SKM-1 treated with dmso at 0.1 percent for 144 hours (cell line): ENCODE measurements at regions not wholly inside any gene's neighbourhood (a gene's known extent, or its start where the extent isn't known, plus 50 kb on each side); places are given as distances from the start of the nearest gene placed in this dataset.

Source experiments
- DNase-seq: peaks from one replicate; lab custom pipeline; 2025; ENCODE audit not compliant: unreplicated experiment; lab: John Stamatoyannopoulos, UW

DNA sequence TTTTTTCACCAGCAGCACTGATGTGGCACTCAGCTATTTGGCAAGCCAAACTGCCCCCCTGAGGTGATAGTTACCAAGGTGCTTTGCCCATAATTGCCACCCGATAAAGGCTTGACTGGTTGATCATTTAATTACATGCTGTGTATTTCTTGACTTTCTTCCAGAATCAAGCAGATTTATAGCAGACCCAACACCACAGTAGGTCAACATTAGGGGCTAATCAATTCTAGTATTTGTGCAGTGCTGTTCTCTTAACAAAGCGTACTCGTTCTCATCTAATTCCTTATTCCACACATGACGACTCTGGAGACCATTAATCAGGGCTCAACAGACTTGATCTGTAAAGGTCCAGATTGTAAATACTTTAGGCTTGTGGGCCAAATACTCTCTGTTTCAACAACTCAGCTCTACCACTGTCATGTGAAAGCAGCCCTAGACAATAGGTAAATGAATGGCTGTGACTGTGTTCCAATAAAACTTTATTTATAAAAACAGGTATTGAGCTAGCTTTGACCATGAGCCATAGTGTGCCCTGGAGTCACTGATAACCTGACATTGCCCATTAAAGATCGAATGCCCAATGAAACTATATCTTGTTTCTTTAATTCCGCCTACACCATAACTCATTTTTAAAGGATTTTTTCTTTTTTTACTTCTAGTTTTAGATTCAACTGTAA, 119.1 kb upstream of the TMC3 start:
- no peak for DNase-seq

DNA sequence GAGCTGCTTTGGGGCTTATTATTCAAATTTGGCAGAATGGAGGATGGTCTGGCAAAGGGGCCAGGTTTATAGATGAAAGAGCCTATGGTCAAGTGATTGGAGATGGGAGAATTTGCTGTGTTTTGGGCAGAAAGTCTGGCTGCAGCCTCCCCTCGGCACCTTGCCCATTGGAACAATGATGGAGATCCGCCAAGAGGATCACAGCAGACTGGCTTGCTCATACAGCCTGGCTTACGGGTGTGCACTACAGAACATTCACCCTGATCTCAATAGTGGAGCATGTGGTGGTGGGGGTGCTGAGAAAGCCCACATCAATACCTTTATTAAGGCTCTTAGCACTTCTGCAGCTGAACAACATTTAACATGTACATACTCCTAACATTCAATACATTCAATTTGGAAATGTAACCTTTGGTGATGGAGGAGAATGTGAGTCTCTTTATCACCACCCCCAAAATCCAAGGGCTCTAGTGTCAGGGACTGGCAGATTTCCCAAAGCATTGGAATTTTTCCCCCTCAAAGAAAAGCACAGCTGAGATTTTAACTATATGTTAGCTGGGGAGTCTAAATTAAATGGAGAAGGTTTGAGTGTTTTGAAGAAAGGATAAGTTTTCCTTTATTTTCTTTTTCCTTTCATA, 118.4 kb upstream of the TMC3 start:
- no peak for DNase-seq

DNA sequence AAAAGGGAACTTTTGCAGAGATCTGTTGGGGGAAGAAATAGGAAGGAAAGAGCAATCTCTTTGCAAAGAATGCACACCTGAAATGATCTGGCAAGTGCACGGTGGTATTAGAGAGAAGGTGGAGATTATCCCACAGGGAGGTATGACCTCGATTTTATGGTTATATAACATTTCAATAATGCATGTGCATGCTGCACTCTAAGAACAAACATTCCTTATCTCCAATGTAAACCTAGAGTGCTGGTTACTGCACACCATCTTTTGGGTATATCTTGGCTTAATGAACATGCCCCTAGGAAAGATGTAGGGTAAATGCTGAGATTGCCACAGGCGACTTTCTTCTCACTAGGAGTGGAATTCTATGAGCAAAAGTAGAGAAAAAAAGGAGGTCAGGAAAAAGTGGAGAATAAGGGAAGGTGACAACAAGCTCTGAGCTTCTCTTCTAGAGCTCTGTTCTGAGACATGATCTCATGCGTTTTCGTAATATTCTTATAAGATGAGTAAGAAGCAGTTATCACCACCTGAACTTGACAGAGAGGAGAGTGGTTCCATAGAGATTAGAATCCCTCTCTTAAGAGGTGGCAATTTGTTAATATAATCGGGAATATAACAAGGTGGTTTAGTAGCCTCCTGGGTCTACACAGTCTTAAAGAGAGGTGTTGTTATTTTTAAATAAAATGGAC, 117.5 kb upstream of the TMC3 start:
- DNase-seq: no peak

DNA sequence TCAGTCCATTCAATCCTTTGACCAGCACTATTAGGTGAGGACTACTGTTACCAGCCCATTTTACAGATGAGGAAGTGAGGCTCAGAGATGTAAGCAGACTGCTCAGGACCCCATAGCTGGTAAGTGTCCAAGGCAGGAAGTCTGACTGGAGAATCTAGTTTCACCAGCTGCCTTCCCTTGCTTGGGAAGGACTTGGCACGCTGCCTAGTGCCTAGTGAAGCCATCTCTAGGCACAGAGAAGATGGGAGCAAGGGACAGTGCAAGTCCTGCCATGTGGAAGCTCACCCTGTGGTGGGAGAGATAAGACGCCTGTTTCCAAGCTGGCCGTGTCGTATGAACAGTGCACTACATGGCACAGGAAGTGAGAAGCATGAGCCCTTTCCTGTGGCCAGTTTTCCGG, 111.8 kb upstream of the TMC3 start:
- DNase-seq: no peak

DNA sequence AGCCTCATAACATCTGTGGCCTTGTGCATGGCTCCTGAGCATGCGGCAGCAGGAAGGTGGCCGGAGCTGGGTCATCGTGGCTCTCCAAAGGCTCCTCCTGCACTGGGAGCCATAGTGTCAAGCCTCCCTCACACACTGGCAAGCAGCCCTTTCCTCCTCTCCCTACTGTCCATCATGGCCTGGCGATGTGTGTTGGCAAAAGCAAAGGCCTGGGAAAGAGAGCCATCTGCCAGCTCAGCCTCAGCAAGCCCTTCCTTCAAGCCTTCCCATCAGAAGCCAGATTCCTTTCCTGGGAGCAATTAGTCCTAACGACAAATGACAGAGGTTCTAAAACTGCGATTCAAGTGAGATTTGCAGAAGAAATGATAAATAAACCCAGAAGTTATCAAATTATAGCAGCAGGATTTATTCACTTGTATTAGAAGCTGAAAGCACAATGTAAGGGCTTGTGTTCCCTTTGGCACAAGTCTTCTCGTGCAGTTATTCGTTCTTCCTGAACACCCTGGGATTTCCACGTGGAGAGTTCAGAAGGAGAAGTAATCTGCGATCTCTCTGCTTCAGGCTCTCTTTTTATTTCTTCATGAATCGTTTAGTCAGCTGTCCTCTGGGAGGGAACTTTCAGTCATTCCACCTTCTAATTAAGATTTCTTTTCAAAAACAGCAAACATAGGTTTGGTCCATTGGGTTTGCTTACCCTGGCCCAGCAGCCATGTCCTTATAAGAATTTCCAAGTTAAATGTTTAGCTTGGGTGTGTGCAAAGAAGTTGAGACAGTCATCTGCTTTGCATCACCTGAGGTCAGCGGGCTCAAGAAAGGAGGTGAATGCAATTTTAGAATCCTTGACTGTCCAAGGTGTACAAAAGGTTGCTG, 110.3 kb upstream of the TMC3 start:
- DNase-seq: no peak

DNA sequence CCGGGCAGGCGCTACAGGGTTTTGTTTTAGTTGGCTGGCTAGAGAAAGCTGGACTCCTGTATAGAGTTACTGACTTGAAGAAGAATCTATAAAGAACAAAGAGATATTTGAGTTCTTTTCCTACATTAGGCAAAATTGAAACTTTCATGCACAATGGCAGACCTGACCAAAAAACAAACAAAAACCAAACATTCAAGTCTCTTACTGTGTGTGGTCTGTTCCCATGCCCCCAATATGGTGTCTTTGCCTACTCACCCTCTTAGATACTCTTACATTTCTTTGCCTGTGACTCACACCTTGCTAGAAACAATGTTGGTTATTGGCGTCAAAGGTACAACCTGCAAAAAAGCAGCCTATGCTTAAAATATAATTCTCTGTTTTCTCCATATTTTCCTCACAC, 109.5 kb upstream of the TMC3 start:
- no peak for DNase-seq

DNA sequence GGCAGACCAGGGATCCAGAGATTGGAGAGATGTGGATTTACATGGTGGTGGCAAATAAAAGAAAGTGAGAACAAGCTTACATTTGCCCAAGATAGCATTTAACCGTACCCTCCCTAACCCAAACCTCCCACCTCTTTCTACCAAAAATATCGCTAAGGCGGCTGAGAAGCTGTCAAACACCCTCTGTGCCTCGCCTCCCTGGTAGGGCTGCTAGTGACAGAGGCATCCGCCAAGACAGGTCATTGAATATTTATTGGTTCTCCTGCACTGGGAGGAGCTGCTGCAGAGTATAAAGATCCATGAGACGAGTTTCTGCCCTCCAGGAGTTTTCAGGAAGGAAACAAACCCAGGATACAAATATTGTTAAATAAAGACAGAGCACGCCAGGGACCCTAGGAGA, 107.3 kb upstream of the TMC3 start:
- DNase-seq: no peak

DNA sequence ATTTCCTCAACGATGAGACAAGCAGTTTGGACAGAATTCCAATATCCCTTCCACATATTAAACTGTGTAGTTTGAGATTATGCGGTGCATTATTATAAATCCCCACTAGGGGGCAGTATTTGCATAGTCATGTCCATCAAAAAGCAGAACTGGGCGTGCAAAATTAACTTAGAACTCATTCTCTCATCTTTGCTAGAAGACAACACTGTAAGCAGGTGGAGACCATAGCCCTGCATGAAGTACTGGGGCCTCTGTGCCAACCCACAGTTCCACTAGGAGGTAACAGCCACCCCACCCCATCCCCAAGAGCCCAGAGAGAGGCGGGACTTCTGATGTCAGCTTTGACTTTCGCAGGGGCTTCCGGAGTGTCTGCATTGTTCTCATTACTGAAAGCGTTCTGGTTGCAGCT, 106.6 kb upstream of the TMC3 start:
- peak; percentile 49 for DNase-seq

DNA sequence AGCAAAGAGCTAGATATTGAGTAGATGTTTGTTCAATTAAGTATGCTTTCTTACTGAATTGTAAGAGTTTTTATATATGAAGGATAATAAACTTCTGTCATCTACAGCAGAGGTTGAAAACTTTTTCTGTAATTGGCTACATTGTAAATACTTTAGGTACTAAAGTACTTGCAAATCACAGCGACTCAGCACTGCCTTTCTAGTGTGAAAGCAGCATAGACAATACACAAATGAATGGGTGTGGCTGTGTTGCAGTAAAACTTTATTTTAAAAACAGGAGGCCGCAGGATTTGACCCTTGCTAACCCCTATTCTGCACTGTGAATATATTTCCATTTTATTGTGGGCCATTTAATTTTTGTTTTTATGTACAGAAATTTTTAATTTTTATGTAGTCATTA, 104.3 kb upstream of the TMC3 start:
- no peak for DNase-seq

DNA sequence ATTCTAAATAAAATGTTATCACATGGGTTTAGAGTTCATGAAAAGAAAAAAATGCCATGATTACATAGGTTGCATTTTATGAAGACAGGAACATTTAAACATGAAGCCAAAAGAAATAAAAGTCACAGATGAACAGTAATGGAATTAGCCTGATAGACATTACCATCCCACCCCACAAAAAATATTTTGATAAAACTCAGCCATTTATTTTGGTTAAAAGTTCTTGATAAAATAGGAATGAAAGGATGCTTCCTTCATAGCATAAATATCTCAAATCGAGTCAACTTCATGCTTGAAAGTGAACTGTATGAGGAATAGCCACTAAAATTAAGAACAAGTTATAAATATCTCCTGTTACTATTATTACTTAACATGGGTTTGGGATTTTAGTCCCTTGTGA, 101.9 kb upstream of the TMC3 start:
- no peak for DNase-seq

DNA sequence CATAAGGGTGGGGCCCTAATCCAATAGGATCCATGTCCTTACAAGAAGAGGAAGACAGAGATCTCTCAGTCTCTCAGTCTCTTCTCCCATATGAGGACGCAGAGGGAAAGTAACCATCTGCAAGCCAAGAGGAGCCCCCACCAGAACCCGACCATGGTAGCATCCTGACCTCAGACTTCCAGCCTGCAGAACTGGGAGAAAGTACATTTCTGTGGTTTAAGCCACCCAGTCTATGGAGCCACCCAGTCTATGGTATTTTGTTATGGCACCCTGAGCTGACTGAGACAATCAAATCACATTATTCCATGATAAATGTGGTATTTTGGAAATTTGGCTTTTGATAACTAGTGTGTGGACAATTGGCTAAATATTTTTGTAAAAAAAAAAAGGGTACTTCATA, 101.5 kb upstream of the TMC3 start:
- no peak for DNase-seq

DNA sequence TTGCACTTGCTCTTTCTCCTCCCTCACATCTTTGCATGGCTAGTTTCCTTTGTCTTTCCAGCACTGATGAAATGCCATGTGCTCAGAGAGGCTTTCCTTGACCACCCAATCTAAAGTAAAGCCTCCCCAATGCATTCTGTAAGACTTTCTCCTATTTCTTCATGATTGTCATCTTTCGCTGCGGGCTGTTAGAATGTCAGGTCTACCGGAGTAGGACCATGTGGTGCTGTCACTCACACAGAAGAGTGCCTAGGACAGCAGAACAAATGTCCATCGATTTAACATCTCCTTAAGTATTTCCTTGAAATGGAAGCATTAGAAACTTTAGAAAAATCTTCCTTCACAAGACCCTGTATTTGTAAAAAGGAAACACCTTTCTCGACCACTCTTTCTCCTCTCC, 99.9 kb upstream of the TMC3 start:
- DNase-seq: no peak

DNA sequence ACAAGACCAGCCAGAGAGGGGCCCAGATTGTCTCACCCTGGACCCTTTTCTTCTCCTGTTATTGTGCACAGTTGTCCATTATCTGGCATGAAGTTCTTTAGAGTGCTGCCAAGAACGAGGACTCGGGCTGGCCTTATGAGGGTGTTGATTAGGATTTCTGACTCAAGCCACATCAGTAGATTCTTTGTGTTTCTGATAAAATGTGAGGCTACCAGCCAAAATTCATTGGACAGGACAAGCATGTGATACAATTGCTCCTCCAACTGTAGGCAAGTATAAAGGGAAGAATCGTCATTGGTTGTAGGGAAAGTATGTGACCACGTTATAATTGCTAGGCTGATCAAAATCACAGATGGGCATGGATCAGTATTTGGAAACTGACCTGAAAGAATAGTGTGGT, 99.2 kb upstream of the TMC3 start:
- no peak for DNase-seq

DNA sequence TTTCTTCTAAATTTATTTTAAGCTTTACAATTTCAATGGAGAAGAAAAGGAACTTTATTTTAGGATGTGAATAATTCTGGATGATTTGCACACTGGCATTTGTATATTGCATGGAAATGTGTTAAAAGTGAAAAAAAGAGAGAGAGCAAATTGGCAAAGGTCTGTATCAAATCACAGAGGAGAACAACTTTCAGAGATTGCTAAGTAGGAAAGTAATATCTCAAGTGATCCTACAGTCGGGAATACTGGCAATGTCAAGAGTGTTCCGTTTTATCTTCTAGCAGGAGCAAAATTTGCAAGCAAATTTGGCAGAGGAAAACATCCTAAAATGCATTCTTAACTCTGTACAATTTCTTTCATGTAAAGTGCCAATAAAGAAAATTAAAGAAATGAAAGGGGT, 97.1 kb upstream of the TMC3 start:
- no peak for DNase-seq

DNA sequence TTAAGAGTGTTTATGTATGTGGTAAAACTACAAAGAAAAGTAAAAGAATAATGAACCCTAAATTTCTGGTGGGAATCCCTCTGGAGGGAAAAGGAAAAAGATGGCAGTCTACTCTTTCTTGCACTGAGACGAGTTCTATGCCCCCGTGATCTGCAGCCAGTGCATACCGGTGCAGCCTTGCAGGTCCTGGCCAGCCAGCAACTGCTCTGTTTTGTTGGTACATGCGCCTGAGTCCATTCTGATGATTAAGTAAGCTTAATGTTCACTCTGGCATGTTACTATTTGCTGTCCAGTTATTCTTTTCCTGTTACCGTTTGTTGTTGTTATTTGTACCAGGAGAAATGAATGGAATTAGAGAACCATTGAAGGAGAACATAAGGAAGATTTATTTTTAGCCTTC, 95.1 kb upstream of the TMC3 start:
- no peak for DNase-seq

DNA sequence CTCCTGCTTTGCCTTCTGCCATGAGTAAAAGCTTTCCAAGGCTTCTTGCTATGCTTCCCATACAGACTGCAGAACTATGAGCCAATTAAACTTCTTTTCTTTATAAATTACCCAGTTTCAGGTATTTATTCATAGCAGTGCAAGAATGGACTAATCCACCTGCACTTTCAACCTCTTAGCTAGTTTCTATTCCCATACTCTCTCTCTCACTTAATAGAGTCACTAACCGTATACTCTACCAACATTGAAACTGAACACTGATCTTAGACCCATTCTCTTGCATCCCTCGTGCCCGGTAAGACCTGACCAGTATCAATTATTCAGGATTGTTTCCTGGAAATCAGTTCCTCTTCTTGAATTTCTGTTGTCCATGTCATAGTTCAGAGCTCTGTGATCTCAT, 92.7 kb upstream of the TMC3 start:
- no peak for DNase-seq

DNA sequence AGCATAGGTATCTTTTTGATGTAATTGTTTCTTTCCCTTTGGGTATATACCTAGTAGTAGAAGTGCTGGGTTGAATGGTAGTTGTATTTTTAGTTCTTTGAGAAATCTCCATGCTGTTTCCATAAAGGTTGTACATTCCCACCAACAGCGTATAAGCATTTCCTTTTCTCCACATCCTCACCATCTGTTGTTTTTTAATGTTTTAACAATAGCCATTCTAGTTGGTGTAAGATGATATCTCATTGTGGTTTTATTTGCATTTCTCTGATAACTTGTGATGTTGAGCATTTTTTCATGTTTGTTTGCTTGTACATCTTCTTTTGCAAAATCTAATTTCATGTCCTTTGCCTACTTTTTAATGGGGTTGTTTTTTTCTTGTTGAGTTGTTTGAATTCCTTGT, 80.0 kb upstream of the TMC3 start:
- no peak for DNase-seq

DNA sequence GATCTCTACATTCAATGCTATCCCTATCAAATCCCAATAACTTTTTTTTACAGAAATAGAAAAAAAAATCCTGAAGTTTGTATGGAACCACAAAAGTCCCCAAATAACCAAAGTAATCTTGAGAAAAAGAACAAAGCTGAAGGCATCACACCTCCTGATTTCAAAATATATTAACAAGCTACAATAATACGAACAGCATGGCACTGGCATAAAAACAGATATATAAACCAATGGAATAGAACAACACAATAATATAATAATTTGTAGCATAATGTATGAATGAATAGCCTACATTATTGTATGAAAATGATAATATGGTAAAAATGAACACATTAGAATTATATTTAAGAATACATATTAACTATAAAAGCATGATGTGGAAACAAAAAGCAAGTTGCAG, 76.7 kb upstream of the TMC3 start:
- no peak for DNase-seq

DNA sequence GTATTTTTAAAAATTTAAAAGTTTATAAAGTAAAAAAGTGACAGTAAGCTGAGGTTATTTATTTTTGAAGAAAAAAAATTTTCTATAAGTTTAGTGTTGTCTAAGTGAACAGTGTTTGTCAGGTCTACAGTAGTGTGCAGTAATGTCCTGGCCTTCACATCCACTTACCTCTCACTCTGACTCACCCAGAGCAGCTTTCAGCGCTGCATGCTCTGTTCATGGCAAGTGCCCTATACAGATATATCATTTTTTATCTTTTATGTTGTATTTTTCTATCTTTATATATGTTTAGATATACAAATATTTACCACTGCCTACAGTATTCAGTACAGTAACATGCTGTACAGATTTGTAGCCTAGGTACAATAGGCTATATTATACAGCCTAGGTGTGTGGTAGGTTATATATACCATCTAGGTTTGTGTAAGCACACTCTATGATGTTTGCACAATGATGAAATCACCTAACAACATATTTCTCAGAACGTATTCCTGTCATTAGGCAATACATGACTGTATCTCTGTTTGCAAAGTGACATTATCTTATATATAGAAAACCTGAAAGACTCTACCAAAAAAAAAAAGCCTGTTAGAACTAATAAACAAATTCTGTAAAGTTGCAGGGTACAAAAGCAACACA, 75.9 kb upstream of the TMC3 start:
- DNase-seq: no peak

DNA sequence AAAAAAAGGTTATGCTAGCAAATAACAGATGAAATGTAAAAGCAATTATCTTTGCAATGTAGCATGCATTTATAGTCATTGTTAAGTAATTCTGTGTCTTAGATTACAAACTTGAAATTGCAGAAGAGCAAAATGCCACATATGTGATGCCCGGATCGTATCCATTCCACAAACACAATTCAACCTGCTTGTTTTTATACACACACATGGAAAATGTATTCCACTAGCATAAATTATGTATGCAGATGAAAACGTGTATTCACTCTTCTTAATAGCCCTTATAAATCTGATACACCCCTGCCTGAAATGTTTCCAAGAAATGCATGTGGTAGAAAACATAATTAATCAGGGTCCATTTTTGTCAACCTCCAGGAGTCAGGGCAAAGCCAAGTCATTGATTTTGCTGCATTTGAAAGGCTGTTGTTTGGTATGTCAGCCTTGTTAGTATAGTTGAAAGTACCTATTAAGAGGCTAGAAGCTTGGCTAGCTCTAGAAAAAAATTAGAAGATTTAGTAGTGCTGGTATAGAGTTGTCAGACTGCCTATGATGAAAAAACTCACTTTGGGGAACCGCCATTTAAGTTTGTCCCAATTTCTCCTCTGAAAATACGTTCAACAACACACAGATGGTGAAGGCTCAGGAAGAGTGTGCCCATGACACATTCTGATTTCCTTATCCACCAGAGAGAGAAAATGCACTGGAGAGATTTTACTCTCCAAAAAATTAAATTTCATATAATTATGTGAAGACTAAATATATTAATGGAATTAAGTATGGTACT, 69.2 kb upstream of the TMC3 start:
- no peak for DNase-seq
